ENCODE measurements at regions not wholly inside any gene's neighbourhood (a gene's known extent, or its start where the extent isn't known, plus 50 kb on each side); places are given as distances from the start of the nearest gene placed in this dataset.

GRCh38 chr1:4033713-4034112, 133.6 kb upstream of the C1orf174 start:
- 31 to 40% methylated on average over 5 to 6 of the region's 8 CpGs for WGBS, 2 donors (ENCODE audit: low coverage in 1 of 2)
- TF ChIP-seq POLR2AphosphoS5 (IDR thresholded peaks at IDR 0.05) = no peak
- no peak for TF ChIP-seq POLR2A (IDR thresholded peaks at IDR 0.05)
- TF ChIP-seq EP300 (IDR thresholded peaks at IDR 0.05) = no peak
- TF ChIP-seq CTCF (IDR thresholded peaks at IDR 0.05) = no peak
- Histone ChIP-seq H3K36me3 (no peaks in the 10 kb centered on the region), H3K4me1 (no peaks in the 10 kb centered on the region), H3K9me3 (peaks cover 0 to 23% (median 0%) of the 10 kb centered on the region in 3 donors), H3K4me3 (no peak overlapping the region), H3K27ac (no peak overlapping the region), H3K27me3 (peaks cover 51% of the 10 kb centered on the region)
- ATAC-seq = no peak

GRCh38 chr1:4034318-4034887, 134.3 kb upstream of the C1orf174 start:
- 57% methylated on average over 3 of the region's 8 CpGs; no CpG with 5 or more reads in 1 of the 2 donors for WGBS, 2 donors (ENCODE audit: low coverage in 1 of 2)
- TF ChIP-seq POLR2A (IDR thresholded peaks at IDR 0.05) = no peak
- TF ChIP-seq CTCF (IDR thresholded peaks at IDR 0.05) = no peak
- no peak for TF ChIP-seq POLR2AphosphoS5 (IDR thresholded peaks at IDR 0.05)
- no peak for TF ChIP-seq EP300 (IDR thresholded peaks at IDR 0.05)
- H3K4me1 ChIP-seq = no peaks in the 10 kb centered on the region
- no peaks in the 10 kb centered on the region for H3K36me3 ChIP-seq
- H3K27ac ChIP-seq = no peak overlapping the region
- ATAC-seq = no peak
- H3K4me3 ChIP-seq = no peak overlapping the region
- H3K9me3 ChIP-seq = peaks cover 0 to 23% (median 0%) of the 10 kb centered on the region in 3 donors
- H3K27me3 ChIP-seq = peaks cover 48% of the 10 kb centered on the region

- H3K36me3 ChIP-seq = no peaks in the 10 kb centered on the region
- no peak overlapping the region for H3K4me3 ChIP-seq
- H3K27me3 ChIP-seq = peaks cover 38% of the 10 kb centered on the region
- peaks cover 0 to 9% (median 0%) of the 10 kb centered on the region in 3 donors for H3K9me3 ChIP-seq
- ATAC-seq = no peak
- TF ChIP-seq POLR2AphosphoS5 (IDR thresholded peaks at IDR 0.05) = no peak
- TF ChIP-seq CTCF (IDR thresholded peaks at IDR 0.05) = no peak
- TF ChIP-seq POLR2A (IDR thresholded peaks at IDR 0.05) = no peak
- no peak for TF ChIP-seq EP300 (IDR thresholded peaks at IDR 0.05)
- no peak overlapping the region for H3K27ac ChIP-seq
- H3K4me1 ChIP-seq = no peaks in the 10 kb centered on the region
- WGBS, 2 donors (ENCODE audit: low coverage in 1 of 2) = 42 to 55% methylated on average over 5 of the region's 5 CpGs
Observed at GRCh38 chr1:4044967-4045366, 144.9 kb upstream of the C1orf174 start.

- Histone ChIP-seq H3K4me3 (no peak overlapping the region), H3K9me3 (peaks cover 0 to 3% (median 0%) of the 10 kb centered on the region in 3 donors), H3K4me1 (no peaks in the 10 kb centered on the region), H3K27me3 (peaks cover 43% of the 10 kb centered on the region), H3K36me3 (no peaks in the 10 kb centered on the region), H3K27ac (no peak overlapping the region)
- 70% methylated on average over 5 of the region's 5 CpGs; no CpG with 5 or more reads in 1 of the 2 donors for WGBS, 2 donors (ENCODE audit: low coverage in 1 of 2)
- ATAC-seq = no peak
- TF ChIP-seq CTCF (IDR thresholded peaks at IDR 0.05) (no peak), EP300 (IDR thresholded peaks at IDR 0.05) (no peak), POLR2AphosphoS5 (IDR thresholded peaks at IDR 0.05) (no peak), POLR2A (IDR thresholded peaks at IDR 0.05) (no peak)
Observed at GRCh38 chr1:4045397-4046010, 145.4 kb upstream of the C1orf174 start.
